Osteoblast (primary cell): ENCODE measurements at regions not wholly inside any gene's neighbourhood (a gene's known extent, or its start where the extent isn't known, plus 50 kb on each side); places are given as distances from the start of the nearest gene placed in this dataset.

Source experiments
- DNase-seq: peaks from one replicate; pipeline ENCODE4 v3.0.0; 2011; ENCODE audit warnings: low spot score, mixed read lengths; ENCODE audit not compliant: insufficient read length; ENCODE audit errors: missing footprints
- H2AFZ ChIP-seq: 2 replicates; pipeline ENCODE4 v1.6.0; 2011; ENCODE audit warnings: mild to moderate bottlenecking, low read length
- H3K27ac ChIP-seq: 2 replicates; pipeline ENCODE4 v1.5.1; 2011; ENCODE audit warnings: mild to moderate bottlenecking, low read depth, low read length, moderate library complexity
- H3K27me3 ChIP-seq: 2 replicates; pipeline ENCODE4 v1.6.0; 2012; ENCODE audit warnings: mild to moderate bottlenecking, control low read depth, inconsistent platforms, low read length, moderate library complexity; ENCODE audit not compliant: insufficient read depth
- H3K36me3 ChIP-seq: 2 replicates; pipeline ENCODE4 v1.5.1; 2011; ENCODE audit warnings: mild to moderate bottlenecking, low read length, control low read depth, moderate library complexity; ENCODE audit not compliant: insufficient read depth
- H3K4me1 ChIP-seq: 2 replicates; pipeline ENCODE4 v1.5.1; 2011; ENCODE audit warnings: mild to moderate bottlenecking, low read length, control low read depth, moderate library complexity; ENCODE audit not compliant: insufficient read depth
- H3K4me2 ChIP-seq: 2 replicates; pipeline ENCODE4 v1.6.0; 2011; ENCODE audit warnings: mild to moderate bottlenecking, low read length; ENCODE audit not compliant: insufficient read depth
- H3K4me3 ChIP-seq: fragments of 200-600 bp; sonication (generic); 3 replicates; pipeline ENCODE4 v1.5.1; 2012; ENCODE audit warnings: mild to moderate bottlenecking, low read length, inconsistent platforms; ENCODE audit not compliant: insufficient read depth
- H3K79me2 ChIP-seq: 2 replicates; pipeline ENCODE4 v1.6.0; 2012; ENCODE audit warnings: mild to moderate bottlenecking, low read length, control low read depth, inconsistent platforms; ENCODE audit not compliant: insufficient read depth
- H3K9me3 ChIP-seq: 2 replicates; pipeline ENCODE4 v1.5.1; 2011; ENCODE audit warnings: low read depth, low read length, control low read depth
- H4K20me1 ChIP-seq: 2 replicates; pipeline ENCODE4 v1.6.0; 2012; ENCODE audit warnings: mild to moderate bottlenecking, low read length, control low read depth; ENCODE audit not compliant: insufficient read depth
- CTCF ChIP-seq: IDR thresholded peaks from 2 replicates; pipeline ENCODE4 v1.5.1; 2011; ENCODE audit warnings: mild to moderate bottlenecking, low read depth, low read length, moderate library complexity; ENCODE audit errors: extremely low read depth

DNA sequence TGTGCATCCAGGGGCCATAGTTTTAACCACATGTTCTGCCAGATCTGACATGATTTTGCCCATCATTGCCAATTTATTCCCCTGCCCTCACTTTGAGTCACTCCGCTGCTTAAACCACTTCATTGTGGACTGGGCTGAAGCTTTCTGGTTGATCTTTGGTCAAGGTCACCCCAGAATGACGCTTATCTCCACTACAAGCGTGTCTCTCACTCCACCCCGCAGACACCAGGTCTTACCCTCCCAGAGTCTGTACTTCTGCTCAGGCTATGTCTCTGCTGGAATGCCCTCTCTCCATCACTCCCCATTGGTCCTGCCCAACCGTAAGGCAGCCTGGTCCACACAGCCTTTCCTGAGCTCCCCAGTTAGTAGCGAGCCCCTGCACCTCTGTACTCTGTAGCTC, 170.5 kb upstream of the SYT13 start:
- H3K27me3 ChIP-seq, result no peaks in the 10 kb centered on the region
- H3K9me3 ChIP-seq, result peaks cover 5% of the 10 kb centered on the region
- peaks cover 25% of the 10 kb centered on the region for H3K4me1 ChIP-seq
- H3K79me2 ChIP-seq, result no peaks in the 10 kb centered on the region
- H4K20me1 ChIP-seq, result no peaks in the 10 kb centered on the region
- peak overlapping the region; percentile 24 for H3K4me3 ChIP-seq
- TF ChIP-seq CTCF, result no peak
- peak overlapping the region; percentile 60 for H3K4me2 ChIP-seq
- no peaks in the 10 kb centered on the region for H3K36me3 ChIP-seq
- peak overlapping the region; percentile 85 for H3K27ac ChIP-seq
- DNase-seq, result no peak
- H2AFZ ChIP-seq, result no peak overlapping the region

GRCh38 chr11:45455536-45455935, 169.4 kb upstream of the SYT13 start:
- Histone ChIP-seq H3K79me2 (no peaks in the 10 kb centered on the region), H3K36me3 (no peaks in the 10 kb centered on the region), H3K4me3 (no peak overlapping the region), H3K27me3 (no peaks in the 10 kb centered on the region), H3K9me3 (peaks cover 5% of the 10 kb centered on the region), H3K4me1 (peaks cover 36% of the 10 kb centered on the region), H3K4me2 (no peak overlapping the region), H2AFZ (no peak overlapping the region), H4K20me1 (no peaks in the 10 kb centered on the region), H3K27ac (no peak overlapping the region)
- no peak for TF ChIP-seq CTCF
- DNase-seq, result no peak

GRCh38 chr11:45454917-45455401, 168.8 kb upstream of the SYT13 start:
- Histone ChIP-seq H3K27me3 (no peaks in the 10 kb centered on the region), H3K36me3 (no peaks in the 10 kb centered on the region), H3K4me2 (no peak overlapping the region), H3K27ac (no peak overlapping the region), H3K4me3 (no peak overlapping the region), H3K79me2 (no peaks in the 10 kb centered on the region), H4K20me1 (no peaks in the 10 kb centered on the region), H2AFZ (no peak overlapping the region), H3K4me1 (peaks cover 41% of the 10 kb centered on the region), H3K9me3 (peaks cover 5% of the 10 kb centered on the region)
- TF ChIP-seq CTCF, result no peak
- DNase-seq, result no peak

- H4K20me1 ChIP-seq, result no peaks in the 10 kb centered on the region
- no peak for TF ChIP-seq CTCF
- H3K9me3 ChIP-seq, result peaks cover 5% of the 10 kb centered on the region
- no peak overlapping the region for H3K4me3 ChIP-seq
- H3K27me3 ChIP-seq, result no peaks in the 10 kb centered on the region
- H3K27ac ChIP-seq, result no peak overlapping the region
- H3K4me2 ChIP-seq, result no peak overlapping the region
- no peak for DNase-seq
- peaks cover 54% of the 10 kb centered on the region for H3K4me1 ChIP-seq
- no peak overlapping the region for H2AFZ ChIP-seq
- H3K36me3 ChIP-seq, result no peaks in the 10 kb centered on the region
- H3K79me2 ChIP-seq, result no peaks in the 10 kb centered on the region
Observed at GRCh38 chr11:45453721-45454120, 167.6 kb upstream of the SYT13 start.
